GM23338 (cell line): ENCODE measurements at regions not wholly inside any gene's neighbourhood (a gene's known extent, or its start where the extent isn't known, plus 50 kb on each side); places are given as distances from the start of the nearest gene placed in this dataset.

Experiments used
- EZH2 ChIP-seq: fragments of 200-600 bp; sonication (generic); IDR thresholded peaks from one replicate; pipeline ENCODE4 v1.8.0; 2017; ENCODE audit warnings: antibody characterized with exemption, mild to moderate bottlenecking, low read depth; ENCODE audit not compliant: unreplicated experiment
- EZH2phosphoT487 ChIP-seq: fragments of 200-600 bp; sonication (generic); IDR thresholded peaks from one replicate; pipeline ENCODE4 v1.8.1; 2018; ENCODE audit warnings: antibody characterized with exemption; ENCODE audit not compliant: unreplicated experiment
- REST ChIP-seq: IDR thresholded peaks from one replicate; pipeline ENCODE4 v1.6.1; 2018; ENCODE audit warnings: antibody characterized with exemption; ENCODE audit not compliant: unreplicated experiment

DNA sequence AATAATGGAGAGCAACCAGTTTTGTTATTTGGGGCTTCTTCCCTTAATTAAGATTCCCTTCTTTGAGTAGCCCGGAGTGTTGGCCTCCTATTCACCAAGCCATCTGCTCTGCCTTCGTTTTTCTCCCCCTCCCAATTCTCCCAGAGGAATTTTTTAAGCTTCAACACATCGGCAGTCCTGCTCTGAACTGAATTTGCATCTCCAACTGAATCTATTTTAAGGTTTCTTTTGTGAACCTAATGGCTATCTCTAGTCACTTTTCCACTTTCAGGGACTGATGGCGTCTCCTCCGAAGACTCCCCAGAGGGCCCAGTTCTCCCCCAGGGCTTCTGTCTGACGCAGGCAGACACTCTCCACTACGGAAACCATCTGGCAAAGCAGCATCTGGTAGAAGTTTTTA, 280.2 kb downstream of the ADGRA3 start:
- TF ChIP-seq EZH2phosphoT487 (no peak), EZH2 (no peak), REST (no peak)
